GM12891 (cell line): ENCODE measurements at regions not wholly inside any gene's neighbourhood (a gene's known extent, or its start where the extent isn't known, plus 50 kb on each side); places are given as distances from the start of the nearest gene placed in this dataset.

Experiments
- POLR2A ChIP-seq: IDR thresholded peaks from 2 replicates; pipeline ENCODE4 v1.6.1; 2011; ENCODE audit warnings: low read depth, low read length, control low read depth
- TAF1 ChIP-seq: IDR thresholded peaks from 2 replicates; pipeline ENCODE4 v1.6.1; 2011; ENCODE audit warnings: low read depth, low read length, control low read depth

GRCh38 chr12:25714198-25714984 is 161.3 kb upstream of the LMNTD1 start:
- TF ChIP-seq POLR2A: no peak
- no peak for TF ChIP-seq TAF1
